ENCODE measurements at regions not wholly inside any gene's neighbourhood (a gene's known extent, or its start where the extent isn't known, plus 50 kb on each side); places are given as distances from the start of the nearest gene placed in this dataset.

DNA sequence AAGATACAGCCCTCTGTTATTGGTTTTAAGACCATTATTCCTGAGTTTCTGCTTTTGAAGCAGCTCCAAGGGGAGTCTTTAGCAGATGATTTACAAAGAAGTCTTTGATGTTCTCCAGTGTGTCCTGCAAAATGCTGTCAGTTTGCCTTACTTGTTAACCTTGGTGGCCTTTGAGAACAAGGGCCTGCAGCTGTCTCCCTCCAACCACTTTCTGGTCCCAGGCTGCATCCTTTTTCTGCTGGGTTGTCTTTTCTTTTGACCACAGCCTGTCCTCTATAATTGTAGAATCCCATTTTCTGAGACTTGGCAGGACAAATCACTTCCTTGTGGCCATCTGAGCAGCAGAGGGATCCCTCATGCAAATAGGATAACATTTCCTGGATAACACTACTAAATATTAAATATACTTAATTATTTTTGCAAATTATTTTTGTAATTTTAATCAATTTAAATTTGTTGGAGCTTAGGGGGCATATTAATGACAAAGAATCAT lies 281.4 kb downstream of the DMRT2 start:
- DNase-seq (ENCODE audit: low read depth) = no peak

DNA sequence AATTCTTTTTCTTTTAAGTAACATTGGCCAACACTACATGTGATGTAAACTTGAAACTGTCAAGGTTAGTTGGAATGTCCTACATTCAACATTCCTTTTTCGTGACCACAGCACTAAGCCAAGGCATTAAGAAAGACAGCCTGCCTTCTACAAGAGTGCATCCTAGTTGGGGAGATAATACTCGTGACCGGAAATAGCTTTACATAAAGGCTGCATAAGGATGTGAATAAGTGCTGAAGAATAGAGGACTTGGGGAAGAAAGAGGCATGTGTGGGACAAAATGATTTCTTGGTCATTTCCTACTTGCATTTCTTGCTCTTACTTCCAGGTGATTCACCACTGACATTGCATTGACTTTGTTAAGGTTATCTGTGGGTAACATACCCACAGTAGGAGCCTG lies 282.0 kb downstream of the DMRT2 start:
- no peak for DNase-seq (ENCODE audit: low read depth)

DNA sequence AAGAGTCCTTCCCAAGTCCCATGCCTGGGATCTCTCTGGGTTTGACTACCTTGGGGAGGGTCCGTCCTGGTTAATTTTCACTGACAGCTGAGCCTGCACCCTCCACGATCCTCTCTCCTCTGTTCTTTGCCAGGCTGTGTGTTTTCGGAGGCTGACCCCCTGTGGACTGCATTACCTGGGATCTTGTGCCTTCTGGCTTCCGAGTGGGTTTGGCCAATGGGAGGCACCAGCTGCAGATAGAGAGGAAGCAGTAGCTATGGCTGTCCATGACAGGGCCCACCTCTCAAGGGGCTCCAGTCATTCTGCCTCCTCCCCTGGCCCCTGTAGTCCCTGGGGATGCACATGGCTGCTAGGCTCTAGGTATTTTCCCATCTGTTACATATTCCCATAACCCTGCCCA lies 285.0 kb downstream of the DMRT2 start:
- DNase-seq (ENCODE audit: low read depth) = no peak

DNA sequence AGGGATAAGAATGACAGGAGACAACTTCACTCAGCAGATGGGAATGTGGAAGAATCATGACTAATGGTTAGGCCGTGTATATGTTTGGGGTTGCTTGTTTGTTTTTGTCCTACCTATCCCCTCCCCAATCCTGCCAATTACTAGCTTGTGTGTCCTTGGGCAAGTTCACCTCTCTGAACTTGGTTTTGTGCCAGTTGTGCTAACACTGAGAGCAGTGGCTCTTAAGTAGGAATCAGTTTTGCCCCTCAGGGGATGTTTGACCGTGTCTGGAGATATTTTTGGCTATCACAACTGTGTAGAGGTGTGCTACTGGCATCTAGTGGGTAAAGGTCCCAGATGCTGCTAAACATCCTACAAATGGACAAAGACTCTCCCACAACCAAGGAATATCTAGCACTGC lies 287.0 kb downstream of the DMRT2 start:
- DNase-seq (ENCODE audit: low read depth) = no peak

DNA sequence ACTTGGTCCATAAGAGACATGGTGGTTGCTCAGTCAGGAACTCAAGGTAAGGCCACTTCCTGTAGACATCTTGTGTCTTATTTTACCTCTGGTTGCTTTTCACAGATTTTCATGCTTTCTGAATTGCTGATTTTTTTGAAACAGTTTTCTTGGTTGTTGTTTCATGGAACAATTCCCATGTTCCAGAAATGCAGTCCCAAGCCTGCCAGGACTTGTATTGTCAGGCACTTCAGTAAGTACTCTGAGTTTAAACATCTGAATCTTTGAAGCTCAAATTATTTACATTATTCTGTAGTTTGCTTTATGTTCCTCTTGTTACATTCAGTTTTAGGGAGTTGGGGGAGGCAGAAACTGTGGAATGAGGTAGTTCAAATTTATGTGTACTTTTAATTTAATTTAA lies 290.2 kb downstream of the DMRT2 start:
- no peak for DNase-seq (ENCODE audit: low read depth)

DNA sequence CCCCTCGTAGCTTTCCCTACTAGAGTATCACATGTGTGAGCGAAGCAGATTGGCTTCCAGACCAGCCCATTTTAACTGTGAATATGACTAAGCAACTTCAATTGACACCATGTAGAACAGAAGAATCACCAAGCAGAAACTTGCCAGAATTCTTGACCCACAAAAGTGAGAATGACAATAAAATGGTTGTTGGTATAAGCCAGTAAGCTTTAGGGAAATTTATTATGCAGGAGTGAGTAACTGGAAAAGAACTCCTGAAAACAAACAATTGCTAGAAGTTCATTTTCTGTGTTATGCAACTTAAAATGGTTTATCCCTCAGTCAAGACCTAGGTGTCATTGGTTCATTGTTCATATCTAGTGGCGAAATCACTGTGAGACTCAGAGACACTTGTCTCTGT lies 303.1 kb downstream of the DMRT2 start:
- DNase-seq (ENCODE audit: low read depth) = no peak

DNA sequence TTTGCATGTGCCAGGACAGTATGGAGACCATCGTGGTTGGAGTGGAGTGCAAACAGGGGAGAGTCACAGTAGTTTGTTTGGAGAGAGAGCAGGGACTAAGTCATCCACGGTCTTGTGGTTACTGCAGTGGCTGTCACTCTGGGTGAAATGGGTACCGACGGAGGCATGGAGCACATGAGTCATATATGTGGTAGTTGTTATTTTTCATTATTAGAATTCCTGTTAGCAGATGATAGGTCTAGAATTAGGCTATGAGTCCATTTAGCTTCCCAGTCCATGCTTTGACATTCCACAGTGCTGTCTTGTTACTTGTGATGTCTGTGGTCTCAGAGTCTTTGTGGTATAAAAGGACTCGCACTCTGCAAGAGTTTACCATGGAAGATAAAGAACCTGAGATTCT lies 303.9 kb downstream of the DMRT2 start:
- DNase-seq (ENCODE audit: low read depth) = no peak

DNA sequence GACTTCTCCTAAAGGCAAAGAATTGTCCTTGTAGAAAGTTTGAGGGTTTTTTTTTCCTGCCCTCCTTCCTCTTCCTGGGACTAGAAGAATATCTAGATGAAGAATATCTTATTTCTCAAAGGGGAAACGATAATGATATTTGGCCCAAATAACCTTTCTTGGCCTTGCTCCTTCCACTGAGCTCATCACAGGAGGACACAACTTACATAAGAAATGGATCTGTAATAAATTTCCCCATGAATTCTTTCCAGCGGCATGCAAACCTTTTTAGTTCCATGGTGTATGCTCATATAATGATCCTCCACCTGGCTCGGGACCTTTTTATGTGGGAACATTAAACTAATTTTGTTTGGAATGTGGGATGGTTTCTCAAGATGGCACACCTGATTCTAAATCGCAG lies 304.4 kb downstream of the DMRT2 start:
- no peak for DNase-seq (ENCODE audit: low read depth)

DNA sequence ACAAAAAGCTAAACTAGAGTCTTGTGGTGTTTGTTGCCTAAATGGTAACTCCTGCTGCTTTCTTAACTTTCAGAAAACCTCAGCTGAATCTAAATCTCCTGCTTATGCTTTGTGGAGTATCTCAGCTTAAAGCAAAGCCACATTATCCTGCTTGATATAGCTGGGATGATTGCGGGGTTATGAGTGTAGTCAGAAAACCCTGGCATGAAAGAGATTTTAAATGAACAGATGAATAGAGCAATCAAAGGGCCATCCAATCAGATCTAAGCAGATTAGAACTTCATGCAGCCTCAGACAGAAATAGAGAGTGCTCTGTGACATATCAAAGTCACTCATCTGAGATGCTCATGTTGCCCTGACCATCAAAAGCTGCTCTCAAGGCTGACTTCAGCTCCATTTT lies 305.5 kb downstream of the DMRT2 start:
- no peak for DNase-seq (ENCODE audit: low read depth)

DNA sequence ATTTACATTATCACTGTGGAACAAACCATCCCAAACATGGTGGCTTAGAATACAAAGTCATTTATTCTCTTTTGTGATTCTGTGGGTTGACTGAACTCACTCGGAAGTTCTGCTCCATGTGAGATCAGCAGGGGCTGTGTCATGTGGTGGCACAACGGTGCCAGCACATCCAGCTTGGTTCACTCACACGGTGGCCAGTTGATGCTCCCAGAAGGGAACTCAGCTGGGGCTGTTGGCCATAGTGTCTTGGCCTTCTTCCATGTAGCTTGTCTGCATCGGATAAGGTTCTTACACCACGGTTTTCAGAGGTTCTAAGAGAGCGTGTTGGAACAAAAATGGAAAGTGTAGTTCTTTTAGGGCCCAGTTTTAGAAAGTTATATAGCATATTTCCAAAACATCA lies 312.7 kb downstream of the DMRT2 start:
- DNase-seq (ENCODE audit: low read depth) = no peak

DNA sequence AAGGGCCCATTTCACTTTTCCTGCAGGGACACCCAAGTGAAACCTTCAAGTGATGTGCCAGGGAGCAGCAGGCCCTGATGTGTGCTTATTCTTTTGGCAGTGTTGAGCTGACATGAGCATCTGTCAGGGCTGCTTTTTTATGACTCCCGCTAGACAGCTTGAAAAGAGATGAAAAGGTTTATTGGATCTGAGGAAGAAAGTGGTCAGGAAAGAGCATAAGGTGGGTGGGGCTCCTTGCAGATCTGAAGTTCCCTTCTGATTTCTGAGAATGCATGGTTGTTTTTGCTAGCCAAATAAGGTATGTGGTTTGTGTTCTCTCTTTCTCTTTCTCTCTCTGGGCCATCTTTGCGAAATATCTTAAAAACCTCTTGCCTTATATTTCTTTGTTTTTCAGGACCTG lies 316.1 kb downstream of the DMRT2 start:
- DNase-seq (ENCODE audit: low read depth) = no peak

DNA sequence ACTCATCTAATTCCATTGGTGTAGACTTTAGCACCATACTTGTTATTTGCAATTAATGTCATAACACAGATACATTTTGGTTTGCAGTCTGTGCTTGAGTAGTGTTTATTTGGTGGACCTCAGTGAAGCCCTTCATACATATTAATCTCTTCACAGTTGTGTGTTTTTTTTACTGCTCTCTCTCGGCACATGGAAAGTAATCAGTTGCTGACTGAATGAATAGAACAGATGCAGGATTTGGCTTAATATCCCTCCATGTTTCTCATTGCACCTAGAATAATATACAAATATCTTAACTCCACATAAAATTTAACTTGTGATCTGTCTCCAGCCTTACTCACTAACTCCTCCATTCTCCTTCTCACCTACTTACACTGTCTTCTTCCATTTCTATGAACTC lies 319.1 kb downstream of the DMRT2 start:
- DNase-seq (ENCODE audit: low read depth) = no peak

DNA sequence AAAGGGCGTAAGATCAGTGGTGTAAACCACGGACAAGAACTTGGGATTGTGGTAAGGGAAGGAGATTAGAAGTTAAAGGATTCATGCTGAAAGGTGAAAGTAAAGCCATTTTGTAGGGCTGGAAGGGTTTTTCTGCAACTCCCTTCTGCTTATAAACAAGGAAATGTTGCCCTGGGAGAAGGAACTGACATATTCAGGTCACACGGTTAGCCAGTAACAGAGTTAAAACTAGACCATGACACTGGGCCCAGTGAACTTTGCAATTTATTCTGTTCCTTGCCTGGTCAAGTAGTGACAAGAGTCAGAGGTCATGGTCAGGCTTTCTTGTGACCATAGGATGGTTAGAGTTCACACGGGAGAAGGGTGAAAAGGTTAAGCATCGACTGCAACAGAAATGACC lies 323.3 kb downstream of the DMRT2 start:
- no peak for DNase-seq (ENCODE audit: low read depth)

DNA sequence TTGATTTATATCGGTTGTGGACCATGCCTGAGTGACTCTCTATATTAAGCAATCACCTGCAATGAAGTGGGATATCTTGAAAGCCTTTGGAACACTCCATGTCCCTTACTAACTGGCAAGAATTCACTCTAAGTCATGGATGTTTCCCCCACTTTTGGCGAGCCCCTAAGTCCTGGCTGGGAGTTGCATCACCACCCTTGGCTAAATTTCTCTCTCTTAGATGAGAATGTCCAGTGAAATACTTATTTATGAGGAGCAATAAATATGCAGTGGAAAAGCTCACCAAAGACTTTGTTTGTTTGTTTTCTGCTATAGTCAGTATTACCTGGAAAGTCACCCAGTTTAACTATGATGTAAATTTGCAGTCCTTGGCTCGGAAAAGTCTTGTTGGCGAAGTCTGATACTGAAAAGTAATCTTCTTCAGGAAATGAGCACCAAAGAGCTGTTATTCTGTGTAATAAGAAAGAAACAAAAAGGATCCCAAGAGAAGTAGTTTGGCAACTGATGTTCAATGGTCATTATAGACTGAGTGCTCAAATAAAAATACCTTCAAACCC lies 333.8 kb downstream of the DMRT2 start:
- no peak for DNase-seq (ENCODE audit: low read depth)

DNA sequence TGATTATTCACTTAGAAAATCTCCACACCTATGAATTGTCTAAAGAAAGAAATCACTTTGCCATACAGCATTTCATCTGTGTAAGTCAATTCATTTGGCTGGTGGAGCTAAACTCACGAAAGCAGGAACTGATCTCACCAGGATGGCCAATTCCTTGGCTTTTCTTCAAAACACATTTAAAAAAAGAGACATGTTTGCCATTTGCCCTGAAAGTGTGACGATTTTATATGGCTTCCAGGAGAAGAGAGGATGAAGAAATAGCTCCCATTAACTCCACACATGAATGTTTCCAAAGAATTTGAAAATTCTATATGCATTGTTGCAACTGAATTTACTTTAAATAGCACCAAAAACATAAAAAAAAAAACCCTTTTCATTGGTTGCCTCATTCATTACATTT lies 334.7 kb downstream of the DMRT2 start:
- no peak for DNase-seq (ENCODE audit: low read depth)

DNA sequence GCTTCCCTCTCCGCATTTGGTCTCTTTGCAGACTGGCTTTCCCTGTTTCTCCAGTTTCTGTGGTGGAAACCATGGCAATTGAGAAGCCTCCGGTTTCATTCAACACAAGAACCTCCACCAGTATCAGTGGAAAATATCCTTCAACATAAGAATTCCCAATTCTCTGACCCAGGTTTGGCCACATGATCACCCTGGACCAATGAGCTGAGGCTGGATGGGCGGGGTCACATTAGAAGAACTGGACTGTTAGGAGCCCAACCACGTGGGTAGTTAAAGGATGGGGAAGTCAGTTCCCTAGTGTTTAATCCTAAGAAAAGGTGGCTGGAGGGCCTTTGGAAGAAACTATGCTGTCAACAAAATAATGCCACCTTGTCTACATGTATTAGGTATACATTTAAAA lies 336.3 kb downstream of the DMRT2 start:
- DNase-seq (ENCODE audit: low read depth) = no peak

DNA sequence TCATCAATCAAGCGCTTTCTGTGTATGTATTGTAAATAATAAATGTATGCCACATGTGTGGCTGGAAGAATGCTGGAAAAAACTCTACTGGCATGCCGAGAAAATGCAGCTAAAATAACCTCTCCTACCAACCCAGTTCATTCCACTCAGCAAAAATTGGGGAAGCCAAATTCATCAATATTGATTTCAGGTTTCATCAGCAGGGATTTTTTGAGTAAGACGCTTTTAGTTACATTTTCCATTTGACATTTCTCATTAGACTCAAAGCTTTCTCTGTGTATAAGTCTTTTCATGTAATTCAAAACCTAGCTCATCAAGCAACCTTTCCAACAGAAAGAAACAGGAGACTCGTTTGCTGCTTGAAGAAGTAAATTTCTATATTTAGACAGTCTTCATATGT lies 338.1 kb downstream of the DMRT2 start:
- DNase-seq (ENCODE audit: low read depth) = no peak

DNA sequence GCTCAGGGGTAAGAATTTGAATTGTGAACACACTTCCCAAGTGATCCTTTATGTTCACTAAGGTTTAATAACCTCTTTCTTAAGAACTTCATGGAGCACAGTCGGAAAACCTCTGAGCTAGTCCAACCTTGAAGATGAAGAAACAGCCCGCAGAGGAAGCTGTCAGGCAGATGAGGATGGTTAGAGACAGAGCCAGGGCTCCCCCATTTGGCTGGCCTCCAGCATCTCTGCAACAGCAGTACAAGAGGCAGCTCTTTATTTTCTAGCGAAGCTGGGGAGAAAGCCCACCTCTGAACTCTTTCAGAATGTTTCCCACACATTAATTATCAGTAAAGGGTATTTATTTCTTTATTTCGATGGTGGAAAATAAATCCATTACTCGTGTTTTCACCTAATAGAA lies 350.8 kb downstream of the DMRT2 start:
- DNase-seq (ENCODE audit: low read depth) = no peak

DNA sequence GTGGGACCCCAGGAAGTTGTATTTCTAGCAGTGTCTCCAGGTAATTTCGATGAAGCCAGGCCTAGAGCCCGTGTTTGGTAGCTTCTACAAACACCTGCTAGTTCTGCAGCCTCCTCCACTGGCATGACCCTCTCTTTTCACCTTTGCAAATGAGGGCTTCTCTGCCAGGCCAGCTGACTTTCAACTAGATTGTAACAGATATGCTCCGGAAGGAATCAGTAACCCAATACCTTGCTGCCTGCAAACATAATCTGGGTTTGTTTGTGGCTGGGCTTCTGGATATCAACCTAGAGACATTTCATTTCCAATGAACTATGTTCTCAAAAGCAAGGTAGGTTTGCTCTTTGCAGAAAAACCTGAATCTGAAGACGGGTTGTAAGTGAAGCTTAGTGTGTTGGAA lies 354.8 kb downstream of the DMRT2 start:
- no peak for DNase-seq (ENCODE audit: low read depth)

DNA sequence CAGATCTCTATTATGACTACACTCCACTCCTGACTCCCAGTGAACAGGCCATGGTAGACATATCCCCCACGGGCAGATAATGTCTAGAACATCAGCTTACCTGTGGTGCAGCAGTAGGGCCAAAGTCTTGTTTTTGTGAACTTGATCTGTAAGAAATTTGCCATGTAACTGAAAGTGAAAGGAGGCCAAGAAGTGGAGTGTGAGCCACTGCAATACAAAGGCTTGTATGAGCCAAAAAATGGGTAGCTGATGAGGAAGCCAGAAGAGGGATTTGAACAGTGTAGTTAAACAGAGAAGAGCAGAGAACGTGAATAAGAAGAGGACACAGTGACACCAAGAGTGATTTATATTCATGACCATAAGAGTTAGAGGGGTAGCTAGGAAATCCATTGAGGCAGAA lies 361.7 kb downstream of the DMRT2 start:
- no peak for DNase-seq (ENCODE audit: low read depth)

DNA sequence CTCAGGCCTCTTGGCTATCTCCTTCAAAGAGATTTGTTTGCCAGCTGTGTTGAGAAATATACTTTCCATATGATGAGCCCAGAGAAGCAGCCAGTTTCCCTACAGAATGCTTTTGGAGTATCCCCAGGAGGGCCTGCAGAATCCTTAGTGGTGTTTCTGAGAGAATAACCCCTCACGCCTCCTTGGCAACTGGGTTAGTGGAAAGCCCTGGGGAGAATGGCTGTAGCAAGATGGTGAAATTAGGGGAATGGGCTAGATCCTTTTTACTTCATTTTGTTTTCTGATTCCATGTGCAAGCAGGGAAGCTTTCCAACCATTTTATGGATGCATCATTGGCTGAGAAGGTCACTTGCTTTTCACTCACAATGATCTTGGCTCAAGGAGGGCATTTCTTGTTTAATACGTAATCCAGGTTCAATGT lies 364.6 kb downstream of the DMRT2 start:
- no peak for DNase-seq (ENCODE audit: low read depth)

DNA sequence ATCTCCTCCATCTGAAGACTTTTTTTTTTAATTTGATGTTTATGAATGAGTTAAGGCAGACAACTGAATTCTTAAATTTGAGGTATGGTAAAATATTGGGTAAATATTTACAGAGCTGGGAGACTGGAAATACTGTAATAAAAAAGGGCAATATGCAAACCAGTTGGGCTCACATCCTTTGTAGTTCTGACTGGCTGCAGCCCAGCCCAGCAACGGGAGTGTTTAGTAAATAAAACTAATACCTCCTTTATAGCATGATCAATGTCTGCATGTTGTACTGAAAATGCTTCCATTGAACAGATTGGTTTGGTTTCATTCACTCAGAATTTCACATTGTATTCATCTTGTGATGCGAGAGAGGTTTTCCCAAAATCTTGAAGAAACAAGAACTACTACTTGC lies 365.0 kb downstream of the DMRT2 start:
- DNase-seq (ENCODE audit: low read depth) = no peak

DNA sequence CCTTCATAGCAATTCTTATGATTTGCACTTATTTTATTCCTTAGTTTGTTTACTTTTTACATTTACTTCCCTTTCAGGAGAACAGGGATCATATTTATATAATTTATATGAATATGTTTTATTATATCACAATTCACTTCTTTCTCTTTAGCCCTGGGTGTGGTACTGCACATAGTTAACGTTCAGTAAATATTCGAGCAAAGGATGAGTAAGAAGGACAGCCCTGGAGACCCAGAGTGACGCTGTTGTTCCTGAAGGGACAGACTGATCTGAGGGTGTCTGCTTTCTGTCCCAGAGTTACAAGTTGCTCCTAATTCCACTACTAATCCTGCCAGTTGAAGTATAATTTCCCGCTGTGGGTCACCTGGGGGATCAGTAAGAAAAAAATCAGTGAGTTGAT lies 366.1 kb downstream of the DMRT2 start:
- DNase-seq (ENCODE audit: low read depth) = no peak

DNA sequence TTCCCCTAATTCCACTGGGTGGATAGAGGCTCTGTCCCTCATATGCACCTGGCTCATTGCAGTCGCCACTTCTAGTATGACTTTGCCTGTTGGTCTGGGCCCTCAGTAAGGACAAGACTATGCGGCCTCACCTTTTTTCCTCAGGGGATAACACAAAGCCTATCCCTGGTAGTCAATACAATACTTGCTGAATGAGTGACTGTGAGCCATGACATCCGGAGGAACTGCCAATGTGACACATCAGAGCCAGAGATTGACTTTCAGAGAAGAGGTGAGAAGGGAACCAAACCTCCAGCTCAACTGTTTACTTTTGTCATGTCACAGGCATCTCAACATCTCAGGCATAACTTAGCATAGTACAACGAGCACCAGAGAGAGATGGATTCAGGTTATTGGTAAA lies 371.3 kb downstream of the DMRT2 start:
- no peak for DNase-seq (ENCODE audit: low read depth)

DNA sequence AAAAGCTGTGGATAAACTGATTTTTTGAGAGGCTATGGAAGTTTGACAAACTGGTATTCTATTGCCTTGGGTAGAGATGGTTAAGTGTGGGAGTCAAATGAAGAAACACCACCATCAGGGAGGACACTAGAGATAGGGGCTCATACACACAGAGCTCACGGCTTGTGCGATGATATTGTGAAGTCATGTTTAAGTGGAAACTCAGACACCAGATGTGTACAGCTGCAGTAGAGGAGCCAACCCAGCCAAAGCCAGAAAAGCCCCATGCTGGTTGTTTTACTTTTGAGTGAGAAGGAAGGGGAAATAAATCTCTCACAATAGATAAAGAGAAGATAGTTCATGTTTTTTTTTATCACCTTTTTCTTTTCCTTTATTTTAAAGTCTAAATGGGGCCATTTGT lies 377.7 kb downstream of the DMRT2 start:
- no peak for DNase-seq (ENCODE audit: low read depth)

All from RPMI7951 (cell line).